ENCODE measurements at regions not wholly inside any gene's neighbourhood (a gene's known extent, or its start where the extent isn't known, plus 50 kb on each side); places are given as distances from the start of the nearest gene placed in this dataset.
"Not testable (repeated sequence)": the region's sequence is repeated elsewhere in the genome, so short reads cannot be mapped to it uniquely, and the experiment has no call there.

GRCh38 chr13:85551012-85551411 is 248.2 kb downstream of the SLITRK6 start:
- Histone ChIP-seq H3K4me2 (no peak overlapping the region), H4K20me1 (ENCODE audit: insufficient read depth, poor library complexity, severe bottlenecking) (no peaks in the 10 kb centered on the region), H3K36me3 (replicated peaks; ENCODE audit: insufficient read depth, low read depth) (no peaks in the 10 kb centered on the region), H3K4me1 (ENCODE audit: insufficient read depth) (no peaks in the 10 kb centered on the region), H3K4me3 (no peak overlapping the region), H3K9me2 (replicated peaks; ENCODE audit: insufficient read depth) (no peaks in the 10 kb centered on the region), H3K9me3 (ENCODE audit: low read depth) (no peaks in the 10 kb centered on the region), H3K79me2 (no peaks in the 10 kb centered on the region), H3K27ac (no peak overlapping the region), H2AFZ (no peak overlapping the region), H3K27me3 (no peaks in the 10 kb centered on the region)
- DNase-seq (ENCODE audit: low spot score): no peak
- TF ChIP-seq CTCF (IDR thresholded peaks at IDR 0.05; ENCODE audit: poor library complexity): no peak
- TF ChIP-seq EZH2phosphoT487 (IDR thresholded peaks at IDR 0.05; ENCODE audit: low read depth, severe bottlenecking, unreplicated experiment): no peak
- TF ChIP-seq EZH2 (IDR thresholded peaks at IDR 0.05; ENCODE audit: borderline replicate concordance): no peak
- WGBS (ENCODE audit: low lambda C conversion rate, missing lambda C conversion rate): 89% methylated on average over 1 of the region's 1 CpG

DNA sequence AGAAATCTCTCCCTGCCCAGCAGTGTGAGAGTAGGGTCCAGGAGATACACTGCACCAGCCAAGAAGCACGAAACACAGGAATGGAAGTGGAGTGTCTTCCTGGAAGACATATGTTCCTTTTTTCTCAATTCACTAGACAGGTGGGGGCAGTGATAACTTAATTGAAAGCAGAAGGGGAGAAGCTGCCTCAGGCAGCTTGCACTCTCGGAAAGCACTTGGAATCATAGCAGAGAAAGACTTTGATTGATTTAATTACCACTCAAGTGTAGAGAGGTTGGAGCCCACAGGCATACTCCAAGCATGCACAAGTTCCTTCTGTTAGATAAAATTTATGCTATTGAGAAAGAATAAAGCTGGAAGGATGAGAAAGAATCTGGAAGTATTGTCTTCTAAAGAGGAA is 249.4 kb downstream of the SLITRK6 start:
- no peak for DNase-seq (ENCODE audit: low spot score)
- Histone ChIP-seq H3K27me3 (no peaks in the 10 kb centered on the region), H3K4me2 (no peak overlapping the region), H3K9me3 (ENCODE audit: low read depth) (no peaks in the 10 kb centered on the region), H3K79me2 (no peaks in the 10 kb centered on the region), H3K4me1 (ENCODE audit: insufficient read depth) (no peaks in the 10 kb centered on the region), H3K9me2 (replicated peaks; ENCODE audit: insufficient read depth) (no peaks in the 10 kb centered on the region), H3K4me3 (no peak overlapping the region), H2AFZ (no peak overlapping the region), H4K20me1 (ENCODE audit: insufficient read depth, poor library complexity, severe bottlenecking) (no peaks in the 10 kb centered on the region), H3K36me3 (replicated peaks; ENCODE audit: insufficient read depth, low read depth) (no peaks in the 10 kb centered on the region), H3K27ac (no peak overlapping the region)
- 66% methylated on average over 2 of the region's 2 CpGs for WGBS (ENCODE audit: low lambda C conversion rate, missing lambda C conversion rate)
- TF ChIP-seq EZH2 (IDR thresholded peaks at IDR 0.05; ENCODE audit: borderline replicate concordance) (no peak), CTCF (IDR thresholded peaks at IDR 0.05; ENCODE audit: poor library complexity) (no peak), EZH2phosphoT487 (IDR thresholded peaks at IDR 0.05; ENCODE audit: low read depth, severe bottlenecking, unreplicated experiment) (no peak)

- H2AFZ ChIP-seq; H3K36me3 ChIP-seq (replicated peaks; ENCODE audit: insufficient read depth, low read depth); H3K4me3 ChIP-seq; H3K27ac ChIP-seq; H3K27me3 ChIP-seq; H3K79me2 ChIP-seq; DNase-seq (ENCODE audit: low spot score); H3K4me1 ChIP-seq (ENCODE audit: insufficient read depth); H3K9me3 ChIP-seq (ENCODE audit: low read depth); H4K20me1 ChIP-seq (ENCODE audit: insufficient read depth, poor library complexity, severe bottlenecking); H3K9me2 ChIP-seq (replicated peaks; ENCODE audit: insufficient read depth); H3K4me2 ChIP-seq: not testable (repeated sequence)
Observed at GRCh38 chr13:85548845-85549244, 250.4 kb downstream of the SLITRK6 start.

DNA sequence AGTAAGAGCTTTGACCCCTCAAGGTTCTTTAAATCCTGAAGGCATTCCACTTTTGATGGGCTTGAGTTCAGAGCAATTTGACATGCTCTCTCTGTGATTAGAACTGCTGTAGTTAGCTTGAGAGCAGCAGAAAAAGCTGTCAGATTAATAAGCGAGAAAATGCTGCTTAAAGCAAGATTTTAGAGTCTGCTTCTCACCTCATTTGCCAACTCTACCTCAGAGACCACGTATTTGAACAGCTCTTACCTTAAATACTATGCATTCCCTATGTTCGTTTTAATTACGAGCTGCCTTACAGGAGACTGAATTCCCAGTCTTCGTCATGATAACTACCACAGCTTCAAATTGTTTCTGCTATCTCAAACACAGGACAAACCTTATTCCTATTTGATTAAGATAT is 253.4 kb downstream of the SLITRK6 start:
- no peak overlapping the region for H3K4me3 ChIP-seq
- H4K20me1 ChIP-seq (ENCODE audit: insufficient read depth, poor library complexity, severe bottlenecking): no peaks in the 10 kb centered on the region
- DNase-seq (ENCODE audit: low spot score): no peak
- no peaks in the 10 kb centered on the region for H3K27me3 ChIP-seq
- peak overlapping the region; percentile 24 for H2AFZ ChIP-seq
- no peaks in the 10 kb centered on the region for H3K9me3 ChIP-seq (ENCODE audit: low read depth)
- H3K4me2 ChIP-seq: no peak overlapping the region
- H3K36me3 ChIP-seq (replicated peaks; ENCODE audit: insufficient read depth, low read depth): no peaks in the 10 kb centered on the region
- H3K27ac ChIP-seq: no peak overlapping the region
- no peaks in the 10 kb centered on the region for H3K79me2 ChIP-seq
- no peaks in the 10 kb centered on the region for H3K4me1 ChIP-seq (ENCODE audit: insufficient read depth)
- no peaks in the 10 kb centered on the region for H3K9me2 ChIP-seq (replicated peaks; ENCODE audit: insufficient read depth)
- TF ChIP-seq EZH2 (IDR thresholded peaks at IDR 0.05; ENCODE audit: borderline replicate concordance): no peak
- no peak for TF ChIP-seq EZH2phosphoT487 (IDR thresholded peaks at IDR 0.05; ENCODE audit: low read depth, severe bottlenecking, unreplicated experiment)
- TF ChIP-seq CTCF (IDR thresholded peaks at IDR 0.05; ENCODE audit: poor library complexity): no peak
- 72% methylated on average over 5 of the region's 5 CpGs for WGBS (ENCODE audit: low lambda C conversion rate, missing lambda C conversion rate)
